HEK293 (cell line): ENCODE measurements at regions not wholly inside any gene's neighbourhood (a gene's known extent, or its start where the extent isn't known, plus 50 kb on each side); places are given as distances from the start of the nearest gene placed in this dataset.

Source experiments
- CTCF ChIA-PET: fragments of 350-600 bp; formaldehyde crosslinking; extraction: SDS; loops from one replicate; lab custom pipeline; 2021; ENCODE audit warnings: antibody characterized with exemption; lab: Yijun Ruan, JAX
- POLR2A ChIA-PET: fragments of 300-600 bp; formaldehyde crosslinking; extraction: SDS; loops from one replicate; lab custom pipeline; 2020; ENCODE audit warnings: antibody characterized with exemption, inconsistent platforms; lab: Yijun Ruan, JAX
- H3K27ac ChIP-seq: fragments of 200-500 bp; sonication (Bioruptor generic); 2 replicates; pipeline ENCODE4 v1.5.1; 2014; ENCODE audit warnings: low read depth, low read length, control low read depth, inconsistent platforms; ENCODE audit errors: extremely low read depth
- H3K36me3 ChIP-seq, 2 experiments: fragments of 200-500 bp in 1 of 2; sonication (Bioruptor generic) in 1 of 2; 1 replicate in 1 of 2; 2 replicates in 1 of 2; pipeline ENCODE4 v1.5.1; 2014 to 2017; ENCODE audit warnings: inconsistent platforms in 2 of 2, low read length in 2 of 2; ENCODE audit not compliant: control insufficient read depth in 2 of 2, insufficient read depth in 1 of 2
- H3K4me1 ChIP-seq: fragments of 200-500 bp; sonication (Bioruptor generic); 2 replicates; pipeline ENCODE4 v1.5.1; 2014; ENCODE audit warnings: mild to moderate bottlenecking, low read length, inconsistent platforms; ENCODE audit not compliant: control insufficient read depth, insufficient read depth
- H3K4me3 ChIP-seq: 2 replicates; pipeline ENCODE4 v1.5.1; 2011; ENCODE audit warnings: low read depth, mild to moderate bottlenecking, control low read depth, low read length, moderate library complexity
- H3K9me3 ChIP-seq: fragments of 200-500 bp; sonication (Bioruptor generic); 2 replicates; pipeline ENCODE4 v1.5.1; 2014; ENCODE audit warnings: low read depth, low read length, inconsistent platforms; ENCODE audit not compliant: control insufficient read depth, insufficient read depth
- ATF2 ChIP-seq: fragments of 450-650 bp; formaldehyde crosslinking; IDR thresholded peaks from 2 replicates; pipeline ENCODE4 v1.5.1; 2016; ENCODE audit warnings: missing biosample characterization, missing genetic modification characterization, low read depth
- ELK4 ChIP-seq: IDR thresholded peaks from 2 replicates; pipeline ENCODE4 v1.6.1; 2011; ENCODE audit warnings: mild to moderate bottlenecking, low read depth, low read length, borderline replicate concordance
- KLF17 ChIP-seq: fragments of 450-650 bp; formaldehyde crosslinking; IDR thresholded peaks from 2 replicates; pipeline ENCODE4 v1.5.1; 2016; ENCODE audit warnings: missing biosample characterization, missing genetic modification characterization
- PBX3 ChIP-seq: sonication (generic); formaldehyde crosslinking; IDR thresholded peaks from 2 replicates; pipeline ENCODE4 v1.8.1; 2022; ENCODE audit warnings: mild to moderate bottlenecking, moderate library complexity, missing genetic modification reagents
- PRDM6 ChIP-seq: fragments of 450-650 bp; formaldehyde crosslinking; IDR thresholded peaks from 2 replicates; pipeline ENCODE4 v1.5.1; 2017; ENCODE audit warnings: missing biosample characterization, missing genetic modification characterization
- ZBTB1 ChIP-seq: fragments of 450-650 bp; formaldehyde crosslinking; IDR thresholded peaks from 2 replicates; pipeline ENCODE4 v1.5.1; 2016; ENCODE audit warnings: missing biosample characterization, missing genetic modification characterization
- ZBTB26 ChIP-seq: fragments of 450-650 bp; formaldehyde crosslinking; optimal IDR thresholded peaks from 2 replicates; pipeline ENCODE3; 2016; ENCODE audit warnings: missing biosample characterization, mild to moderate bottlenecking, missing genetic modification characterization
- ZBTB8A ChIP-seq: fragments of 450-650 bp; formaldehyde crosslinking; IDR thresholded peaks from 2 replicates; pipeline ENCODE4 v1.5.1; 2016; ENCODE audit warnings: missing biosample characterization, missing genetic modification characterization
- ZFP37 ChIP-seq: fragments of 450-650 bp; formaldehyde crosslinking; IDR thresholded peaks from 2 replicates; pipeline ENCODE4 v1.5.1; 2016; ENCODE audit warnings: missing biosample characterization, missing genetic modification characterization
- ZNF148 ChIP-seq: fragments of 450-650 bp; formaldehyde crosslinking; IDR thresholded peaks from 2 replicates; pipeline ENCODE4 v1.5.0; 2017; ENCODE audit warnings: missing biosample characterization, missing genetic modification characterization, borderline replicate concordance
- ZNF274 ChIP-seq, 2 experiments: fragments of 200-500 bp in 1 of 2; fragments of 450-650 bp in 1 of 2; sonication (Bioruptor generic) in 1 of 2; formaldehyde crosslinking in 1 of 2; IDR thresholded peaks; 2 replicates each; pipeline versions ENCODE4 v1.5.1 to v1.6.1; 2014 to 2016; ENCODE audit warnings: borderline replicate concordance in 1 of 2, inconsistent platforms in 1 of 2, low read length in 1 of 2, missing biosample characterization in 1 of 2, missing genetic modification characterization in 1 of 2
- ZNF433 ChIP-seq: fragments of 450-650 bp; formaldehyde crosslinking; IDR thresholded peaks from 2 replicates; pipeline ENCODE4 v1.5.1; 2016; ENCODE audit warnings: missing biosample characterization, missing genetic modification characterization, low read depth
- ZNF664 ChIP-seq: fragments of 450-650 bp; formaldehyde crosslinking; IDR thresholded peaks from 2 replicates; pipeline ENCODE4 v1.5.1; 2016; ENCODE audit warnings: missing biosample characterization, missing genetic modification characterization
- ZXDB ChIP-seq: fragments of 450-650 bp; formaldehyde crosslinking; IDR thresholded peaks from 2 replicates; pipeline ENCODE4 v1.5.1; 2016; ENCODE audit warnings: missing biosample characterization, missing genetic modification characterization

- TF ChIP-seq ZNF148 (tag by site-specific recombination) (no peak), ZXDB (tag by site-specific recombination) (no peak), ZNF433 (no peak), ZNF274 (IDR thresholded peaks at IDR 0.05; ENCODE audit: low read length) (no peak), ZNF274 (tag by site-specific recombination; IDR thresholded peaks at IDR 0.05; ENCODE audit: borderline replicate concordance) (no peak), KLF17 (no peak), PBX3 (CRISPR knock-in tag) (no peak), ZNF664 (tag by site-specific recombination) (no peak)
These were observed 70.7 kb upstream of the CPLX2 start (continued) for GRCh38 chr5:175800656-175801081.

GRCh38 chr5:175802361-175802760 is 69.0 kb upstream of the CPLX2 start:
- Histone ChIP-seq H3K9me3 (no peaks in the 10 kb centered on the region), H3K27ac (no peak overlapping the region)
- CTCF ChIA-PET = interaction anchor here (0.7 kb wide), 1 partner anchor 106 kb away, joined by 3 read pairs; no protein-coding TSS in a partner anchor

More at GRCh38 chr5:175802361-175802760, 69.0 kb upstream of the CPLX2 start:
- TF ChIP-seq ELK4 (no peak), PRDM6 (tag by site-specific recombination) (no peak), ZFP37 (tag by site-specific recombination) (no peak), ZBTB8A (no peak), ZBTB26 (tag by site-specific recombination) (no peak), KLF17 (no peak), ATF2 (tag by site-specific recombination) (no peak), ZBTB1 (tag by site-specific recombination) (no peak)
- H3K4me3 ChIP-seq = no peak overlapping the region
- POLR2A ChIA-PET = interaction anchor here (0.7 kb wide), 1 partner anchor 1300 kb away, joined by 3 read pairs; no protein-coding TSS in a partner anchor
- H3K4me1 ChIP-seq = peaks cover 2% of the 10 kb centered on the region; the same call in 1 of the 2 replicates
- no peaks in the 10 kb centered on the region for H3K36me3 ChIP-seq
